Adrenal gland (tissue), 9 donors: ENCODE measurements at regions not wholly inside any gene's neighbourhood (a gene's known extent, or its start where the extent isn't known, plus 50 kb on each side); places are given as distances from the start of the nearest gene placed in this dataset.
"Not testable (repeated sequence)": the region's sequence is repeated elsewhere in the genome, so short reads cannot be mapped to it uniquely, and the experiment has no call there.

Experiments used
- DNase-seq, 7 donors: peaks; one replicate each; pipeline ENCODE4 v3.0.0-alpha.2; 2019 to 2020
- H3K27ac ChIP-seq, 5 donors: fragments of 200-600 bp; sonication (generic) in 4 of 5; 1 replicate in 3 of 5; 2 replicates in 2 of 5; pipeline versions ENCODE4 v1.5.1 to v1.8.0; 2016 to 2020; ENCODE audit warnings: mild to moderate bottlenecking in 1 of 5
- H3K27me3 ChIP-seq: fragments of 200-600 bp; 2 replicates; pipeline ENCODE4 v1.8.0; 2021
- H3K36me3 ChIP-seq, 2 donors: fragments of 200-600 bp; replicated peaks in 1 of 2; 1 replicate in 1 of 2; 2 replicates in 1 of 2; pipeline versions ENCODE4 v1.5.1 to v1.8.0; 2018 to 2022
- H3K4me1 ChIP-seq, 2 donors: fragments of 200-600 bp; replicated peaks in 1 of 2; 1 replicate in 1 of 2; 2 replicates in 1 of 2; pipeline versions ENCODE4 v1.5.1 to v1.8.0; 2018 to 2021
- H3K4me3 ChIP-seq, 4 donors: fragments of 200-600 bp; sonication (generic) in 3 of 4; one replicate each; pipeline ENCODE4 v1.5.1; 2016 to 2018
- H3K9me3 ChIP-seq, 3 donors: fragments of 200-600 bp; sonication (generic) in 1 of 3; replicated peaks in 1 of 3; 1 replicate in 2 of 3; 2 replicates in 1 of 3; pipeline versions ENCODE4 v1.5.1 to v1.8.0; 2016 to 2021
- POLR2A ChIP-seq, 2 donors: fragments of 450-650 bp; IDR thresholded peaks; one replicate each; pipeline ENCODE4 v1.6.1; 2017; ENCODE audit warnings: antibody characterized with exemption in 2 of 2, mild to moderate bottlenecking in 2 of 2, moderate library complexity in 1 of 2
- WGBS, 4 donors: extraction: QIAGEN DNeasy Blood & Tissue Kit in 2 of 4; methylation state at CpG; one replicate each; pipeline versions ENCODE4 v1.1.5 to v1.1.7; 2013 to 2017; 5-methylcytosine and 5-hydroxymethylcytosine counted together
- intact Hi-C, 2 donors: fragments of 100-400 bp; cut with DNase I; formaldehyde crosslinking; loops; one replicate each; pipeline versions ENCODE4 v1.14.1 to v1.15.0; 2022 to 2023
- TF ChIP-seq, protein P1 (sequence below), 6 experiments: fragments of 450-650 bp in 4 of 6; fragments of 200-600 bp in 2 of 6; sonication (generic) in 1 of 6; IDR thresholded peaks; 1 replicate in 5 of 6; 2 replicates in 1 of 6; pipeline versions ENCODE4 v1.5.1 to v1.8.0; 2016 to 2021; ENCODE audit warnings: antibody characterized with exemption in 6 of 6, mild to moderate bottlenecking in 2 of 6, moderate library complexity in 1 of 6
- donor health status: healthy with polysubstance abuse.
- donor health status: Bipolar disorder and iron deficiency.
- donor health status: DM: yes; HTN: yes; CAD: no.
- donor health status: DM: no; HTN: no; CAD: no.
- donor health status: DM: no; HTN: no; CAD: no.

DNA sequence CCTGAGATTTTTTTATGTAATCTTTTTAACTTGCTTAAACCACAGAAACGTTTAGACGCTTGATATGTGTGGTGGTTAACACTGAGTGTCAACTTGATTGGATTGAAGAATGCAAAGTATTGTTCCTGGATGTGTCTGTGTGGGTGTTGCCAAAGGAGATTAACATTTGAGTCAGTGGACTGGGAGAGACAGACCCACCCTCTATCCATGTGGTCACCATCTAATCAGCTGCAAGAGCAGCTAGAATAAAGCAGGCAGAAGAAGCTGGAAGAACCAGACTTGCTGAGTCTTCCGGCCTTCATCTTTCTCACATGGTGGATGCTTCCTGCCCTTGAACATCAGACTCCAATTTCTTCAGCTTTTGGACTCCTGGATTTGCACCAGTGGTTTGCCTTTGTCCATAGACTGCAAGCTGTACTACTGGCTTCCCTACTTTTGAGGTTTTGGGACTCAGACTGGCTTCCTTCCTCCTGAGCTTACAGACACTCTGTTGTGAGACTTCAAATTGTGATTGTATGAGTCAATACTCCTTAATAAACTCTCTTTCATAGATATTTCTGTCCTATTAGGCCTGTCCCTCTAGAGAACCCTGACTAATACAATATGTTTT is 816.0 kb upstream of the CDH9 start:
- Histone ChIP-seq H3K4me3 (no peak overlapping the region), H3K27ac (no peak overlapping the region), H3K36me3 (no peaks in the 10 kb centered on the region), H3K4me1 (no peaks in the 10 kb centered on the region), H3K27me3 (no peaks in the 10 kb centered on the region), H3K9me3 (no peaks in the 10 kb centered on the region)
- DNase-seq, result no peak
- intact Hi-C loops, result no loop called here
- 72 to 80% (median 76%) methylated on average over 3 of the region's 3 CpGs for WGBS, 4 donors
- TF ChIP-seq POLR2A (IDR thresholded peaks at IDR 0.05), result no peak
- TF ChIP-seq, protein P1, sequence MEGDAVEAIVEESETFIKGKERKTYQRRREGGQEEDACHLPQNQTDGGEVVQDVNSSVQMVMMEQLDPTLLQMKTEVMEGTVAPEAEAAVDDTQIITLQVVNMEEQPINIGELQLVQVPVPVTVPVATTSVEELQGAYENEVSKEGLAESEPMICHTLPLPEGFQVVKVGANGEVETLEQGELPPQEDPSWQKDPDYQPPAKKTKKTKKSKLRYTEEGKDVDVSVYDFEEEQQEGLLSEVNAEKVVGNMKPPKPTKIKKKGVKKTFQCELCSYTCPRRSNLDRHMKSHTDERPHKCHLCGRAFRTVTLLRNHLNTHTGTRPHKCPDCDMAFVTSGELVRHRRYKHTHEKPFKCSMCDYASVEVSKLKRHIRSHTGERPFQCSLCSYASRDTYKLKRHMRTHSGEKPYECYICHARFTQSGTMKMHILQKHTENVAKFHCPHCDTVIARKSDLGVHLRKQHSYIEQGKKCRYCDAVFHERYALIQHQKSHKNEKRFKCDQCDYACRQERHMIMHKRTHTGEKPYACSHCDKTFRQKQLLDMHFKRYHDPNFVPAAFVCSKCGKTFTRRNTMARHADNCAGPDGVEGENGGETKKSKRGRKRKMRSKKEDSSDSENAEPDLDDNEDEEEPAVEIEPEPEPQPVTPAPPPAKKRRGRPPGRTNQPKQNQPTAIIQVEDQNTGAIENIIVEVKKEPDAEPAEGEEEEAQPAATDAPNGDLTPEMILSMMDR (IDR thresholded peaks at IDR 0.05), result no peak

DNA sequence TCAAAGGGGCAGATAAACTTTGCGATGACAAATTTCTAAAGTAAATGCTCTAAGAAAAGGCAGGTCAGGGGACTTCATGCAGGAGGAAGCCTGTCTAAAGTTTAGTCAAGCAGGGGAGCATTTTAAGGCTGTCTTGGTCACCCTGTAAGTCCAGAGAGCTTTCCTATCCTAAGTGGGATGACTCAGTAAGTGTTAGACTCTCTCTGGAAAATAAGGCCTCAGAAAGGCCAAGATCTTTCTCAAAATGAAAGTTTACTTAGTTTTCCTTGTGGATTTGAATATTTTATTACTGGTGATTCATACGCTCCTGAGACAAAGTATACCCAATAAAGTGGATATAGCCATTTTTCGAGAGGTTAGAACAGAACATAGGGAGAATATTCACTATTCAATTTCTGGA is 806.9 kb upstream of the CDH9 start:
- WGBS, 4 donors, result 79 to 86% (median 80%) methylated on average over 3 of the region's 3 CpGs
- DNase-seq, result no peak
- Histone ChIP-seq H3K36me3 (no peaks in the 10 kb centered on the region), H3K4me3 (no peak overlapping the region), H3K4me1 (no peaks in the 10 kb centered on the region), H3K9me3 (no peaks in the 10 kb centered on the region), H3K27me3 (no peaks in the 10 kb centered on the region), H3K27ac (no peak overlapping the region)
- TF ChIP-seq, protein P1 (IDR thresholded peaks at IDR 0.05), result no peak
- no peak for TF ChIP-seq POLR2A (IDR thresholded peaks at IDR 0.05)
- intact Hi-C loops, result no loop called here

DNA sequence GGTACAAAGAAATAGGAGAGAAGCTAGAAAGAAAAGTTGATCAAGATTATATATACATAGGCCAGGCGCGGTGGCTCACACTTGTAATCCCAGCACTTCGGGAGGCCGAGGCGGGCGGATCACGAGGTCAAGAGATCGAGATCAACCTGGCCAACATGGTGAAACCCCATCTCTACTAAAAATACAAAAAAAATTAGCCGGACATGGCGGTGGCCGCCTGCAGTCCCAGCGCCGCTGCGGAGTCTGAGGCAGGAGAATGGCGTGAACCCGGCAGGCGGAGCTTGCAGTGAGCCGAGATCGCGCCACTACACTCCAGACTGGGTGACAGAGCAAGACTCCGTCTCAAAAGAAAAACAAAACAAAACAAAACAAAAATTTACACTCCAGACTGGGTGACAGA is 798.3 kb upstream of the CDH9 start:
- intact Hi-C loops, H3K36me3 ChIP-seq, H3K9me3 ChIP-seq, H3K4me1 ChIP-seq, H3K4me3 ChIP-seq, DNase-seq, H3K27me3 ChIP-seq, H3K27ac ChIP-seq: not testable (repeated sequence)
- WGBS, 4 donors, result 92 to 96% (median 94%) methylated on average over 20 to 21 of the region's 21 CpGs

DNA sequence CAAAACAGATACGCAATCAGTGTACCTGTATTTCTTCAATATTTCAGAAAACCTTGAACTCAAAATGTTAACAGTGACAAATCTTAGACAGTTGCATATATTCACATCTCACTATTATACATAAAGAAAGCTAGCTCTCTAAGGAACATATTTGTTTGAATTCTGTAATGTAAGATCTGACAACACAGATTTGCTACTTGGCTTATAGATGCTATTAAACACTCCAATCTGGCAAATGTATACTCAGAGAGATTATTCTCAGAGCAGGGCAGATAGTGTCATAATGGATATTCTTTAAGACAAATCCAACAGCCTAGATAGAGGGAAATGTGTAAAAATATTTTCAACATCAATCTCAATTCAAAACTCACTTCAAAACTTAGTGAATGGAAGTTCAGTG is 794.5 kb upstream of the CDH9 start:
- WGBS, 4 donors, result 74 to 87% (median 84%) methylated on average over 1 of the region's 1 CpG
- H3K27ac ChIP-seq, result no peak overlapping the region
- TF ChIP-seq, protein P1 (IDR thresholded peaks at IDR 0.05), result no peak
- no peak for TF ChIP-seq POLR2A (IDR thresholded peaks at IDR 0.05)

DNA sequence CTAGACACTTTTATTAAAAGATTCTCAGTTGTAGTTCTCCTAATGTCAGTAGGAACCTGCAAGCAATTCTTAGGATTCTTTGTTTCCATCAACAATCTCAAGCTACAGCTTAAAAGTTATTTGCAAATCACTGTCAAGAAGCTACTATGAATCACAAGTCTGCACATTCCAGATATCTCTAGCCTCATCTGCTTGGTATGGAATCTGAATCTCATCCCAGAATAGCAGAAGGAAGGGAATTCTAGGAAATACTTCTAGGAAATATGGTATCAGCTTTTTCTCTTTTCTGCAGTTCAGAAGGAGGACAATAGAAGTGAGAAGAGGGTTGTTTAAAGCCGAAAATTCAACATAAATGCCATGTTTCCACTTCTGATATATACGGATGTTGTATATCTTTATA is 792.2 kb upstream of the CDH9 start:
- no peaks in the 10 kb centered on the region for H3K27me3 ChIP-seq
- no peaks in the 10 kb centered on the region for H3K9me3 ChIP-seq
- no peaks in the 10 kb centered on the region for H3K4me1 ChIP-seq
- 86 to 94% (median 91%) methylated on average over 2 of the region's 2 CpGs for WGBS, 4 donors
- no peak for DNase-seq
- H3K27ac ChIP-seq, result no peak overlapping the region
- no peaks in the 10 kb centered on the region for H3K36me3 ChIP-seq
- no peak for TF ChIP-seq POLR2A (IDR thresholded peaks at IDR 0.05)
- intact Hi-C loops, result no loop called here
- no peak overlapping the region for H3K4me3 ChIP-seq

More for the DNA sequence above, 794.5 kb upstream of the CDH9 start:
- Histone ChIP-seq H3K9me3 (no peaks in the 10 kb centered on the region), H3K27me3 (no peaks in the 10 kb centered on the region), H3K36me3 (no peaks in the 10 kb centered on the region), H3K4me1 (no peaks in the 10 kb centered on the region), H3K4me3 (no peak overlapping the region)
- intact Hi-C loops, result no loop called here
- no peak for DNase-seq
